ENCODE measurements at regions not wholly inside any gene's neighbourhood (a gene's known extent, or its start where the extent isn't known, plus 50 kb on each side); places are given as distances from the start of the nearest gene placed in this dataset.

GRCh38 chr3:137464341-137464740, 299.8 kb upstream of the SOX14 start:
- H3K4me1 ChIP-seq (ENCODE audit: insufficient read depth, low read length) = no peaks in the 10 kb centered on the region
- peaks cover 0 to 8% of the 10 kb centered on the region in 2 experiments for H3K9me3 ChIP-seq (ENCODE audit: control insufficient read depth in 1 of 2, insufficient read depth in 1 of 2, low read length in 2 of 2)
- H3K36me3 ChIP-seq (ENCODE audit: insufficient read depth, low read length) = no peaks in the 10 kb centered on the region
- no peak for TF ChIP-seq CTCF (IDR thresholded peaks at IDR 0.05)
- ChIA-PET POLR2A (no interaction called here), CTCF (no interaction called here)
- no peaks in the 10 kb centered on the region for H3K36me3 Mint-ChIP-seq (ENCODE audit: low read depth)
- H3K9me3 Mint-ChIP-seq = peaks cover 8% of the 10 kb centered on the region
- H3K4me1 Mint-ChIP-seq (ENCODE audit: low read depth) = no peaks in the 10 kb centered on the region
- H3K4me3 ChIP-seq (ENCODE audit: low read length) = no peak overlapping the region
- H3K4me3 Mint-ChIP-seq = no peak overlapping the region
- no peaks in the 10 kb centered on the region for H3K27me3 Mint-ChIP-seq
- DNase-seq (no peak), ATAC-seq (ENCODE audit: poor library complexity) (no peak)
- H3K27me3 ChIP-seq (ENCODE audit: control insufficient read depth in 1 of 2, insufficient read depth in 2 of 2, low read length in 2 of 2) = no peaks in the 10 kb centered on the region
- H3K27ac ChIP-seq (ENCODE audit: low read depth in 1 of 2, low read length in 2 of 2) = no peak overlapping the region
- H3K27ac Mint-ChIP-seq = no peak overlapping the region
- intact Hi-C loops (cut with DNase I, micrococcal nuclease) = no loop called here

- CTCF ChIA-PET = no interaction called here
- POLR2A ChIA-PET = no interaction called here
Measured at GRCh38 chr3:137468446-137468845, 295.7 kb upstream of the SOX14 start.

GRCh38 chr3:137469263-137469662, 294.9 kb upstream of the SOX14 start:
- TF ChIP-seq CTCF (IDR thresholded peaks at IDR 0.05) = no peak
- POLR2A ChIA-PET = interaction anchor here (0.6 kb wide), 1 partner anchor 139 kb away, joined by 3 read pairs; no protein-coding TSS in a partner anchor
- Histone ChIP-seq H3K9me3 (ENCODE audit: control insufficient read depth in 1 of 2, insufficient read depth in 1 of 2, low read length in 2 of 2) (peaks cover 0 to 3% of the 10 kb centered on the region in 2 experiments), H3K27ac (ENCODE audit: low read depth in 1 of 2, low read length in 2 of 2) (no peak overlapping the region), H3K27me3 (ENCODE audit: control insufficient read depth in 1 of 2, insufficient read depth in 2 of 2, low read length in 2 of 2) (no peaks in the 10 kb centered on the region), H3K4me1 (ENCODE audit: insufficient read depth, low read length) (no peaks in the 10 kb centered on the region), H3K36me3 (ENCODE audit: insufficient read depth, low read length) (no peaks in the 10 kb centered on the region), H3K4me3 (ENCODE audit: low read length) (no peak overlapping the region)
- Mint-ChIP-seq H3K36me3 (ENCODE audit: low read depth) (no peaks in the 10 kb centered on the region), H3K4me1 (ENCODE audit: low read depth) (no peaks in the 10 kb centered on the region), H3K27ac (no peak overlapping the region), H3K4me3 (no peak overlapping the region), H3K9me3 (no peaks in the 10 kb centered on the region), H3K27me3 (no peaks in the 10 kb centered on the region)
- intact Hi-C loops (cut with DNase I, micrococcal nuclease) = no loop called here
- CTCF ChIA-PET = interaction anchor here (0.6 kb wide), 1 partner anchor 1544 kb away, joined by 3 read pairs; no protein-coding TSS in a partner anchor
- no peak for DNase-seq
- no peak for ATAC-seq (ENCODE audit: poor library complexity)

More at GRCh38 chr3:137468446-137468845, 295.7 kb upstream of the SOX14 start:
- TF ChIP-seq CTCF (IDR thresholded peaks at IDR 0.05) = no peak
- Histone ChIP-seq H3K4me3 (ENCODE audit: low read length) (no peak overlapping the region), H3K27me3 (ENCODE audit: control insufficient read depth in 1 of 2, insufficient read depth in 2 of 2, low read length in 2 of 2) (no peaks in the 10 kb centered on the region), H3K4me1 (ENCODE audit: insufficient read depth, low read length) (no peaks in the 10 kb centered on the region), H3K9me3 (ENCODE audit: control insufficient read depth in 1 of 2, insufficient read depth in 1 of 2, low read length in 2 of 2) (peaks cover 0 to 3% of the 10 kb centered on the region in 2 experiments), H3K27ac (ENCODE audit: low read depth in 1 of 2, low read length in 2 of 2) (no peak overlapping the region), H3K36me3 (ENCODE audit: insufficient read depth, low read length) (no peaks in the 10 kb centered on the region)
- intact Hi-C loops (cut with DNase I, micrococcal nuclease) = no loop called here
- no peak for ATAC-seq (ENCODE audit: poor library complexity)
- Mint-ChIP-seq H3K9me3 (no peaks in the 10 kb centered on the region), H3K36me3 (ENCODE audit: low read depth) (no peaks in the 10 kb centered on the region), H3K27ac (no peak overlapping the region), H3K4me3 (no peak overlapping the region), H3K27me3 (no peaks in the 10 kb centered on the region), H3K4me1 (ENCODE audit: low read depth) (no peaks in the 10 kb centered on the region)
- DNase-seq = no peak

Measured in CD4-positive, alpha-beta T cell (primary cell).